ENCODE measurements at regions not wholly inside any gene's neighbourhood (a gene's known extent, or its start where the extent isn't known, plus 50 kb on each side); places are given as distances from the start of the nearest gene placed in this dataset.
"Not testable (repeated sequence)": the region's sequence is repeated elsewhere in the genome, so short reads cannot be mapped to it uniquely, and the experiment has no call there.

DNA sequence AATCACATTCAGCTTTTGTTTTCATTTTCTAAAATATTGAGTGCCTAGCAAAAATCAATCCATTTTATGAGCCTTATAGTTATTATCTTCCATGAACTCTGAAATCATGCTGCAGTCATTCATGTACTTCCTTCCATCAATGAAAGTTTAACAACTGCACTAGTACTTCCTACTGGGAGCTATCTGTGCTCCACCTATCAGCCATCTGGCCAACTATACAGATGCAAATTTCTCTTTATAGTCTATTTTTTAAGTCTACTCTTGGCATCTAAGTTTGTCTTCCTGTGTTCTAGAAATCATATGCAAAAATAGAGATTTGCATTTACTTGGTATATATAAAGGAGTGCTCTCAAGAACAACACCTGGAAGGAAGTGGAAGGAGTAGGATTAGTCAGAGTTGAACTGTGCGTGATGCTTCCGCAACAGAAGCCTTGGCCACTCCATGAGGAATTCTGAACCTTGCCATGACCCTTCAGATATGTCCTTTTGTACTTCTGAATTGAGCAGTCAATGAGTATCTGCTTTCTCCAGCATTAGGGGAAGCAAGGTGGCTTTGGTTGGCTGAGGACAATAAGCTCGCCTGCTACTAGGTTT lies 403.2 kb upstream of the ADAMTS5 start:
- H3K27ac Mint-ChIP-seq = no peak overlapping the region
- no peak for DNase-seq (ENCODE audit: low spot score)
- H3K36me3 Mint-ChIP-seq (ENCODE audit: low read depth) = no peaks in the 10 kb centered on the region
- intact Hi-C loops (cut with micrococcal nuclease) = no loop called here
- no peaks in the 10 kb centered on the region for H3K27me3 Mint-ChIP-seq (ENCODE audit: low read depth)
- H3K9me3 Mint-ChIP-seq = peaks cover 16% of the 10 kb centered on the region
- H3K4me3 Mint-ChIP-seq (ENCODE audit: low read depth) = no peak overlapping the region
- H3K4me1 Mint-ChIP-seq (ENCODE audit: low read depth) = no peaks in the 10 kb centered on the region

DNA sequence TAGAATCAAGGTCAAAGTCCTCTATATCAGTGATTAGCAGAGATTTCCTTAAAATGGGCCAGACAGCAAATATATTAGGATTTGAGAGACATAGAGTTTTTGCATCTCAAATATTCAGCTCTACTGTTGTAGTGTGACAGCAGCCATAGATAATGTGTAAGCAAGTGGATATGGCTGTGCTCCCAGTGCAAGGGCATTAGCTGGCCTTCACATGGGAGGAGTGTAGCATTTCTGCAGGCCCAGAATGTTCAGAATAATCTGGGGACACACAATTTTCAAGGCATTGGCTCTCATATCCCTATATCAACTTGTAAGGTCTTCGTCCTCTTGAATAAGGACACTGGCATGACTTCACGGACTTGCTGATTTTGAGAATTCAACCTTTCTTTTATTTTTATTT lies 402.3 kb upstream of the ADAMTS5 start:
- Mint-ChIP-seq H3K4me1 (ENCODE audit: low read depth) (no peaks in the 10 kb centered on the region), H3K4me3 (ENCODE audit: low read depth) (no peak overlapping the region), H3K27me3 (ENCODE audit: low read depth) (no peaks in the 10 kb centered on the region), H3K27ac (no peak overlapping the region), H3K36me3 (ENCODE audit: low read depth) (no peaks in the 10 kb centered on the region), H3K9me3 (peaks cover 16% of the 10 kb centered on the region)
- intact Hi-C loops (cut with micrococcal nuclease) = no loop called here
- no peak for DNase-seq (ENCODE audit: low spot score)

DNA sequence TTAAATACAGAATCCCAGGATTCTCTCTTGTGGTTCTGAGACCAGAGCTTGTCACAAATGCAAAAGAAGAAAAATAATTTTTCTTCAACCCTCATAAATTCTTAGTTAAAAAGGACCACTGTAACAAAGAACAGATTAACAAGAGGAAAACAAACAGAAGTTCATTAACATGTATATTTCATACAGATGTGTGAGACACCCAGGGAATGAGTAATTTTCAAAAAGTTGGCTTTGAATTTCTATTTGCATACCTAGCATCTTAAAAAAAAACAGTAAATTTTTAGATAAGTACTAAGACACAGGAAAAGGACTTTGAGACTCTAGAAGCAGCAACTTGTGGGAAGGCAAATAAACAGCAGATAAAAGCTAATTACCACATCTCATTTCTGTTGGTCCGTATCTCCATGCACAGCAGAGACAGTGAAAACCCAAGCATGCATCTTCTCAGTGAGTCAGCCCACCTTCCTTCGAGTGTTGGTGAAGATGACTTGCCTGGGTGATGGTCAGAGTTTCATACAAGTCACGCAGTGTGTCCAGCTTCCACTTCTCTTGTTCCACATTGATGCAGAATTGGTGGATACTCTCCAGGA lies 399.9 kb upstream of the ADAMTS5 start:
- peaks cover 14% of the 10 kb centered on the region for H3K9me3 Mint-ChIP-seq
- H3K27ac Mint-ChIP-seq = no peak overlapping the region
- no peaks in the 10 kb centered on the region for H3K27me3 Mint-ChIP-seq (ENCODE audit: low read depth)
- no peaks in the 10 kb centered on the region for H3K36me3 Mint-ChIP-seq (ENCODE audit: low read depth)
- intact Hi-C loops (cut with micrococcal nuclease) = no loop called here
- no peak overlapping the region for H3K4me3 Mint-ChIP-seq (ENCODE audit: low read depth)
- no peaks in the 10 kb centered on the region for H3K4me1 Mint-ChIP-seq (ENCODE audit: low read depth)
- no peak for DNase-seq (ENCODE audit: low spot score)

DNA sequence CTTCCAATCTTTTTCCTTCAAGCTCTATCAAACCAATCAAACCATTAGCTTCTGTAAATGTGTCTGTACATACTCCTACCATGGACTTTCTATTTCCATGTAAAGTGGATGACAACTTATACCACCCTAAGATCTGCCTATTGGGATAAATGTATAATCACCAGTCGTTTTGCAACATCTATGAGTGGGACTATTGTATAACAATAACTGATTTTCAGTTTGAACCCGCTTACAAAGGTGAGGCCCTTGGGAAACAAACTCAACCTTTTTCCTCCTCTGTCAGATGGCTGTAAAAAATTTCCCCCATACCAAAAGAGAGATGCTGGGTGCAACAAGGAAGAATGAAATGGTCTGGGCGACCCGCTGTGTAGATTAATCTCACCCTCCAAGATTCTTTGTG lies 399.1 kb upstream of the ADAMTS5 start:
- intact Hi-C loops (cut with micrococcal nuclease) = no loop called here
- Mint-ChIP-seq H3K4me1 (ENCODE audit: low read depth) (no peaks in the 10 kb centered on the region), H3K36me3 (ENCODE audit: low read depth) (no peaks in the 10 kb centered on the region), H3K27ac (no peak overlapping the region), H3K9me3 (peaks cover 14% of the 10 kb centered on the region), H3K4me3 (ENCODE audit: low read depth) (no peak overlapping the region), H3K27me3 (ENCODE audit: low read depth) (no peaks in the 10 kb centered on the region)
- DNase-seq (ENCODE audit: low spot score) = no peak

DNA sequence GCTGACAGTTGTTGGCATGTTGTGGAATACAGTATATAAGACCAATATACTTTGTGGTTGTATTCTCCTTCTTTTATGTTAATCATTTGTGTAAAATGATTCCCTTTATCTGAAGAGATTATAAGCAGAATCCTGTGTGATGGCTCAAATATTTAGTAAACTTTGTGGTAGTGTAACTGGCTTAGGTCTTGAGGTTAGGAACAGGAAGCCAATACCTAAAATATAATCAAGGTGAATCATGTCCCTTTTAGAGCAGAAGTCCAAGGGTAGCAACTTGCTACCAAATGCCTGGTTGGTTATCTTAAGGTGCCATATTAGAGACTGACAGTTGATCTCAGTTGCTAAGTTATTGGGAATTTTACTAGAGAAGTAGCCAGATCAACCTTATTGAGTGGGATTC lies 398.5 kb upstream of the ADAMTS5 start:
- Mint-ChIP-seq H3K36me3 (ENCODE audit: low read depth) (no peaks in the 10 kb centered on the region), H3K4me3 (ENCODE audit: low read depth) (no peak overlapping the region), H3K4me1 (ENCODE audit: low read depth) (no peaks in the 10 kb centered on the region), H3K27me3 (ENCODE audit: low read depth) (no peaks in the 10 kb centered on the region), H3K9me3 (peaks cover 14% of the 10 kb centered on the region), H3K27ac (no peak overlapping the region)
- no peak for DNase-seq (ENCODE audit: low spot score)
- intact Hi-C loops (cut with micrococcal nuclease) = no loop called here

DNA sequence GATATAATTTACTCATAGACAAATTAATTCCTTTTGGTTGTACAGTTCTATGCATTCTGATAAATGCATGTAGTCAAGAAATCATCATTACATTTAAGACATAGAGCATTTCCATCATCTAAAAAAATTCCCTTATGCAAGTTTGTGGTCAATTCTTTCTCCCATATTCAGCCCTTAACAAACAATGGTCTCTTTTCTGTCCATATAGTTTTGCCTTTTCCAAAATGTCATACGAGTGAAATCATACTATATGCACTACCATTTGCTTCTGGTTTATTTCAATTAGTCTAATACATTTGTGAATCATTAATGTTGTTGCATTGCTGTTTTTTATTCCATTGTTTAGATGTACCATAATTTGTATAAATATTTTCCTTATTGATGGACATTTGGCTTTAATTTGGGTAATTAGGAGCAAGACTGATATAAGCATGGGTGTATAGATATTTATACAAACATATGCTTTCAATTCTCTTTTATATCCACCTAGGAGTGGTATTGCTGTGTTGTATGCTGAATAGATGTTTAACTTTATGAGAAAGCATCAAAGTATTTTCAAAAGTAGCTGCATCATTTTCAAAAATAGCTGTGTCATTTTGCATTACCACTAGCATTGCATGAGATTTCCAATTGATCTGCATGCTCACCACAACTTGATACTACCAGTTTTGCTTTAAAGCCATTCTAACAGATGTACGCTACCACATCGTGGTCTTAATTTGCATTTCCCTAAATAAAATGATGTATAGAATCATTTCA lies 397.0 kb upstream of the ADAMTS5 start:
- H3K4me1 Mint-ChIP-seq (ENCODE audit: low read depth) = no peaks in the 10 kb centered on the region
- no peaks in the 10 kb centered on the region for H3K27me3 Mint-ChIP-seq (ENCODE audit: low read depth)
- no peak overlapping the region for H3K4me3 Mint-ChIP-seq (ENCODE audit: low read depth)
- intact Hi-C loops (cut with micrococcal nuclease) = no loop called here
- no peaks in the 10 kb centered on the region for H3K36me3 Mint-ChIP-seq (ENCODE audit: low read depth)
- H3K27ac Mint-ChIP-seq = no peak overlapping the region
- H3K9me3 Mint-ChIP-seq = peaks cover 14% of the 10 kb centered on the region
- DNase-seq (ENCODE audit: low spot score) = no peak

DNA sequence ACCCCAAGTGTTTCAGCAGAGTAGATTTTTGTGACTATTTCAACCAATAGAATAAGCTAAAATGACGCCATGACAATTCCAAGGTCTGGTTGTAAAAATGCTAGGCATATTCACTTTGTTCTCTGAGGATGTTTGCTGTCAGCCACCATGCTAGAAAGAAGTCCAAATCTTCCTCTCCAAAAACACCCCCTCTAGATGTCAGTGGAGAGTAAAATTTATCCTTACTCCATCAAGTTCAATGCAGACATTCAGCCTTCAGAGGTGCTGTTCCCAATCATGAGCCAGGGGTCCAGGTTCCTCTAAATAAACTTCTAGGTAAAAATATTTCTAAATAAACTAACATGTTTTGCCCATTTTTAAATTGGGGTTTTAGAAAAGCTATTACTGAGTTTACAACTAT lies 395.4 kb upstream of the ADAMTS5 start:
- no peaks in the 10 kb centered on the region for H3K4me1 Mint-ChIP-seq (ENCODE audit: low read depth)
- H3K36me3 Mint-ChIP-seq (ENCODE audit: low read depth) = no peaks in the 10 kb centered on the region
- no peak overlapping the region for H3K4me3 Mint-ChIP-seq (ENCODE audit: low read depth)
- H3K27ac Mint-ChIP-seq = no peak overlapping the region
- DNase-seq (ENCODE audit: low spot score) = no peak
- H3K27me3 Mint-ChIP-seq (ENCODE audit: low read depth) = no peaks in the 10 kb centered on the region
- H3K9me3 Mint-ChIP-seq = peaks cover 16% of the 10 kb centered on the region
- intact Hi-C loops (cut with micrococcal nuclease) = no loop called here

DNA sequence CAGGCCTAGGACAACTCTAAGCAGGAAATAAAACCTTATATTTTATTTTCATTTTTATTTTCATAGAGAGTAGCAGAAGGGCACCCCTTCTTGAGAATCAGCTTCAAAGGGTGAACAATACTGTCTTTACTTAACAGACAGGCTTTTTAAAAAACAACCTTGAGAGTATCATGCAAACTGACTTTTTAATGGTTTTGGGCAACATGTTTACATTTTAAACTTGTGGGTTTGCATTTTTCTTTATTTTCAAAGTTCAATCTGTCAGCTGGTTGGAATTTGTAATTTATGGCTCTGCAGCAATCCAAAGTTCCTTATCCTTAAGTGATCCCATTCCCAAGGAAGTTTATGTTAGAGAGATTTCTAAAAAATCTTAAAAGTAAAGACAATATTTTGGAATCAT lies 392.3 kb upstream of the ADAMTS5 start:
- H3K36me3 Mint-ChIP-seq (ENCODE audit: low read depth) = no peaks in the 10 kb centered on the region
- DNase-seq (ENCODE audit: low spot score) = no peak
- H3K27ac Mint-ChIP-seq = no peak overlapping the region
- no peaks in the 10 kb centered on the region for H3K4me1 Mint-ChIP-seq (ENCODE audit: low read depth)
- H3K27me3 Mint-ChIP-seq (ENCODE audit: low read depth) = no peaks in the 10 kb centered on the region
- no peak overlapping the region for H3K4me3 Mint-ChIP-seq (ENCODE audit: low read depth)
- intact Hi-C loops (cut with micrococcal nuclease) = no loop called here
- H3K9me3 Mint-ChIP-seq = peaks cover 16% of the 10 kb centered on the region

DNA sequence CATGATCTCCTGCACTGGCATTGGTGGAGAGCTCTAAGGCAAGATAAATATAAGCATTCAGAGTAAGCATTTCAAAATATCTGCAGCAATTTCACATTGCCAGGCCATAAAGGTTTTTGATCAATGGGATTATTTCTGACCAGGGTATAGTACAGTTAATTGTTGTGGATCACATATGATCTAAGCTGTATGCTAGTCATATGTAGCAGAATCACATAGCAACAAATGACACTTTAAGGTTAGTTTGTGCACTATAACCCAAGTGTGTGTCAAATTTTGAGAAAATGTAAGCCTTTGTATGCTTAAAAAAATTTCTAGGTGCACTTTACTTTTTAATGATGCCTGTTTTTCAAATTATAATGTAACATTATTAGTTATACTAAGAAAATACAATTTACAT lies 386.0 kb upstream of the ADAMTS5 start:
- intact Hi-C loops (cut with micrococcal nuclease) = no loop called here
- H3K4me3 Mint-ChIP-seq (ENCODE audit: low read depth) = no peak overlapping the region
- peaks cover 20% of the 10 kb centered on the region for H3K9me3 Mint-ChIP-seq
- H3K27me3 Mint-ChIP-seq (ENCODE audit: low read depth) = no peaks in the 10 kb centered on the region
- H3K4me1 Mint-ChIP-seq (ENCODE audit: low read depth) = no peaks in the 10 kb centered on the region
- H3K27ac Mint-ChIP-seq = no peak overlapping the region
- DNase-seq (ENCODE audit: low spot score) = no peak
- no peaks in the 10 kb centered on the region for H3K36me3 Mint-ChIP-seq (ENCODE audit: low read depth)

DNA sequence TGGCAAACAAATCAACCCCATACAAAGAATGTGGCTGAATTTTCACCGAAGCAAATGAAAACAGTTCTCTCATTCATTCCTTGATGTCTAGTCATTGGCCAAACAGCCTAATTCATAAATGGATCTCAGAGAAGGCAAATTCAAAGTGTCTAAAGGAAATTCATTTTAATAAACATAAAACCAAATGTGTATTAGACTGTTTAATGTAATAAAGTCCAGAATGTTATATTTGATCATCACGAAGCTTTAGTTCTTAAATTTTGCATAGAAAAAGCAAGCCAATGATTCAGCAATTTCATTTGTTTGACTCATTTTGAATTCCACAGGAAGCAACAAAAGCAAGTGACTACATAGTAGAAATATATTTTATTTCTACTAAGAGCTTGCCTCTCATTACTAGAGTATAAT lies 379.2 kb upstream of the ADAMTS5 start:
- no peaks in the 10 kb centered on the region for H3K4me1 Mint-ChIP-seq (ENCODE audit: low read depth)
- intact Hi-C loops (cut with micrococcal nuclease) = no loop called here
- DNase-seq (ENCODE audit: low spot score) = no peak
- H3K27me3 Mint-ChIP-seq (ENCODE audit: low read depth) = no peaks in the 10 kb centered on the region
- no peaks in the 10 kb centered on the region for H3K36me3 Mint-ChIP-seq (ENCODE audit: low read depth)
- H3K27ac Mint-ChIP-seq = no peak overlapping the region
- no peak overlapping the region for H3K4me3 Mint-ChIP-seq (ENCODE audit: low read depth)
- peaks cover 16% of the 10 kb centered on the region for H3K9me3 Mint-ChIP-seq

DNA sequence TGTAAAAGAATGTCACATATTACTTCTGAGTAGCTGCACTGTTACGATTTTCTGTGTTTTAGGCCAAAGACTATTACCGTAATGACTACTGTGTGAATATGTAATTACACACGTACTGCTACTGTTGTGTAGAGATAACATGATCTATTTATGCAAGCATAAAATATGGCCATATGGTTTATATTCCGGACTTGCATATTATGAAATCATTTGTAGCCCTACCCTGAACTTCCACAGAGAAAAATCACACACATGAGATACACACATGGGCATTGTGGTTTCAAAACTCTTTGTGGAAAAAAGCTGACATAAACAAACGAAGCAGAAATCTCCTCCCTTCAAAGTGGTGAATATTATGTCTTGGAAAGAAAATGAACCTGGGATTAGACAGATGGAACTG lies 373.0 kb upstream of the ADAMTS5 start:
- Mint-ChIP-seq H3K27me3 (ENCODE audit: low read depth) (no peaks in the 10 kb centered on the region), H3K4me3 (ENCODE audit: low read depth) (no peak overlapping the region), H3K4me1 (ENCODE audit: low read depth) (no peaks in the 10 kb centered on the region), H3K27ac (no peak overlapping the region), H3K36me3 (ENCODE audit: low read depth) (no peaks in the 10 kb centered on the region), H3K9me3 (peaks cover 26% of the 10 kb centered on the region)
- no peak for DNase-seq (ENCODE audit: low spot score)
- intact Hi-C loops (cut with micrococcal nuclease) = no loop called here

DNA sequence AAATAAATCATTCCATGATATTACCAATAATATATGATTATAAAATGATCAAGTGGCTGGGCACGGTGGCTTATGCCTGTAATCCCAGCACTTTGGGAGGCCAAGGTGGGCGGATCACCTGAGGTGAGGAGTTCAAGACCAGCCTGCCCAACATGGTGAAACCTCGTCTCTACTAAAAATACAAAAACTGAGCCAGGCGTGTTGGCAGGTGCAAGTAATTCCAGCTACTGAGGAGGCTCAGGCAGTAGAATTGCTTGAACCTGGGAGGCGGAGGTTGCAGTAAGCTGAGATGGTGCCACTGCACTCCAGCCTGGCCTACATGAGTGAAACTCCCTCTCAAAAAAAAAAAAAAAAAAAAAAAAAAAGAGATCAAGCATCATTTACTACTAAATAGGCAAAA lies 371.1 kb upstream of the ADAMTS5 start:
- H3K4me1 Mint-ChIP-seq (ENCODE audit: low read depth); DNase-seq (ENCODE audit: low spot score); intact Hi-C loops (cut with micrococcal nuclease); H3K4me3 Mint-ChIP-seq (ENCODE audit: low read depth); H3K36me3 Mint-ChIP-seq (ENCODE audit: low read depth); H3K27me3 Mint-ChIP-seq (ENCODE audit: low read depth); H3K27ac Mint-ChIP-seq: not testable (repeated sequence)
- peaks cover 34% of the 10 kb centered on the region for H3K9me3 Mint-ChIP-seq

DNA sequence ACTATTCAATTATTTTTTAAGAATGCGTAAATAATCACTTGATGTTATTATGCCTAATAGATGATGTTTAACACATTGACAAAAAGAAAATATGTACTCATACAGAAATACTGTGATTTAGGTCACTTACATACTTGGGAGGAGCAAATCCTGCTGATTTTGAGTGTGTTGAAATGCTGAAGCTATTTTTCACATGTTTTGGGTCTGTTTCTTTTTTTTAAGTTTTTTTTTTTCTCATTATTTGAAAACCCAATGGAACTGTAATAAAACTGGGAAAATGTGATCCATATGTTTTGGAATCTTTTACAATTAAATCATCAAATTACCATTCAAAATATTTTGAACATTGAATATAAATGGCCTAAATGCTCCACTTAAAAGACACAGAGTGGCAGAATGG lies 366.2 kb upstream of the ADAMTS5 start:
- no peak for DNase-seq (ENCODE audit: low spot score)
- Mint-ChIP-seq H3K27me3 (ENCODE audit: low read depth) (no peaks in the 10 kb centered on the region), H3K9me3 (peaks cover 23% of the 10 kb centered on the region), H3K36me3 (ENCODE audit: low read depth) (no peaks in the 10 kb centered on the region), H3K4me3 (ENCODE audit: low read depth) (no peak overlapping the region), H3K27ac (no peak overlapping the region), H3K4me1 (ENCODE audit: low read depth) (no peaks in the 10 kb centered on the region)
- intact Hi-C loops (cut with micrococcal nuclease) = no loop called here
